Fibroblast of lung (primary cell): ENCODE measurements at regions not wholly inside any gene's neighbourhood (a gene's known extent, or its start where the extent isn't known, plus 50 kb on each side); places are given as distances from the start of the nearest gene placed in this dataset.

Experiments used
- DNase-seq, 2 donors: peaks; one replicate each; pipeline versions ENCODE4 v3.0.0 to v3.0.0-alpha.2; 2010; ENCODE audit warnings: low read depth in 2 of 2
- H2AFZ ChIP-seq: 2 replicates; pipeline ENCODE4 v1.5.1; 2012; ENCODE audit warnings: low read length, control low read depth, inconsistent platforms
- H3K27ac ChIP-seq: 2 replicates; pipeline ENCODE4 v1.5.1; 2011; ENCODE audit warnings: low read length, control low read depth; ENCODE audit not compliant: insufficient read depth
- H3K27me3 ChIP-seq: 2 replicates; pipeline ENCODE4 v1.5.1; 2011; ENCODE audit warnings: mild to moderate bottlenecking, low read length; ENCODE audit not compliant: control insufficient read depth, insufficient read depth
- H3K36me3 ChIP-seq: 2 replicates; pipeline ENCODE4 v1.5.1; 2011; ENCODE audit warnings: low read length; ENCODE audit not compliant: control insufficient read depth, insufficient read depth
- H3K4me1 ChIP-seq: 2 replicates; pipeline ENCODE4 v1.5.1; 2011; ENCODE audit warnings: low read length; ENCODE audit not compliant: control insufficient read depth, insufficient read depth; ENCODE audit errors: extremely low read depth
- H3K4me2 ChIP-seq: 2 replicates; pipeline ENCODE4 v1.5.1; 2011; ENCODE audit warnings: low read length, control low read depth; ENCODE audit not compliant: insufficient read depth; ENCODE audit errors: extremely low read depth
- H3K4me3 ChIP-seq, 4 experiments: fragments of 200-600 bp in 1 of 4; sonication (generic) in 1 of 4; replicated peaks in 1 of 4; 2 replicates each; pipeline ENCODE4 v1.5.1; 2011 to 2016; ENCODE audit warnings: low read length in 4 of 4, low read depth in 3 of 4, mild to moderate bottlenecking in 3 of 4, control low read depth in 2 of 4, inconsistent platforms in 1 of 4, mixed read lengths in 1 of 4; ENCODE audit not compliant: insufficient read depth in 1 of 4; ENCODE audit errors: control extremely low read depth in 1 of 4
- H3K79me2 ChIP-seq: 2 replicates; pipeline ENCODE4 v1.5.1; 2012; ENCODE audit warnings: mild to moderate bottlenecking, low read length, inconsistent platforms; ENCODE audit not compliant: control insufficient read depth, insufficient read depth
- H3K9ac ChIP-seq: 2 replicates; pipeline ENCODE4 v1.5.1; 2011; ENCODE audit warnings: mild to moderate bottlenecking, low read length, control low read depth; ENCODE audit not compliant: insufficient read depth
- H3K9me3 ChIP-seq: 2 replicates; pipeline ENCODE4 v1.5.1; 2012; ENCODE audit warnings: low read depth, low read length; ENCODE audit not compliant: control insufficient read depth, insufficient read depth
- H4K20me1 ChIP-seq: 2 replicates; pipeline ENCODE4 v1.5.1; 2011; ENCODE audit warnings: low read length; ENCODE audit not compliant: control insufficient read depth, insufficient read depth; ENCODE audit errors: extremely low read depth
- EZH2 ChIP-seq: IDR thresholded peaks from 2 replicates; pipeline ENCODE4 v1.5.1; 2012; ENCODE audit warnings: low read length, control low read depth, mild to moderate bottlenecking; ENCODE audit errors: missing control alignments
- TF ChIP-seq, protein P1 (sequence below), 2 donors: IDR thresholded peaks in 1 of 2; conservative IDR thresholded peaks in 1 of 2; 1 replicate in 1 of 2; 2 replicates in 1 of 2; pipeline ENCODE4 v1.5.1; 2011 to 2012; ENCODE audit warnings: low read length in 2 of 2, control low read depth in 1 of 2, inconsistent platforms in 1 of 2, low read depth in 1 of 2, mild to moderate bottlenecking in 1 of 2

DNA sequence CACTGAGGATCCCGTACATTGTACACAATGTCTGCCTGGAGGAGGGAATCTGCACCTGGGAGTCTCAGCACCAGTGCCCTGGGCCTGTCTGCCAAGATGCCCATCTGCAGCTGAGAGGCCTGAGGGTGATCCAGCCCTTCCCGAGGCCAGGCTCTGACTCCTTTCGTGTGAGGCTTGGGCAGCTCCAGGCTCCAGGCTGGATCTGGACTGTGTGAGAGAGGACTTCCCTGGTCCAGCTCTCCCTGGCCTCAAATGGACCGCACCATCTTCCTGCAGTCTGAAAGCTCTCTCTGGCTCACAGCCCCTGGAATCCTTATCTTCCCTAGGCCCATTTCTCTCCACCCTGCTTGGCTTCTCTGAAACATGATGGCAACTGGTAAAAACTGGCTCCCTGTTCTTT, 324.6 kb downstream of the DYSF start:
- H3K36me3 ChIP-seq = no peaks in the 10 kb centered on the region
- no peaks in the 10 kb centered on the region for H3K9me3 ChIP-seq
- no peak for TF ChIP-seq EZH2
- TF ChIP-seq, protein P1, sequence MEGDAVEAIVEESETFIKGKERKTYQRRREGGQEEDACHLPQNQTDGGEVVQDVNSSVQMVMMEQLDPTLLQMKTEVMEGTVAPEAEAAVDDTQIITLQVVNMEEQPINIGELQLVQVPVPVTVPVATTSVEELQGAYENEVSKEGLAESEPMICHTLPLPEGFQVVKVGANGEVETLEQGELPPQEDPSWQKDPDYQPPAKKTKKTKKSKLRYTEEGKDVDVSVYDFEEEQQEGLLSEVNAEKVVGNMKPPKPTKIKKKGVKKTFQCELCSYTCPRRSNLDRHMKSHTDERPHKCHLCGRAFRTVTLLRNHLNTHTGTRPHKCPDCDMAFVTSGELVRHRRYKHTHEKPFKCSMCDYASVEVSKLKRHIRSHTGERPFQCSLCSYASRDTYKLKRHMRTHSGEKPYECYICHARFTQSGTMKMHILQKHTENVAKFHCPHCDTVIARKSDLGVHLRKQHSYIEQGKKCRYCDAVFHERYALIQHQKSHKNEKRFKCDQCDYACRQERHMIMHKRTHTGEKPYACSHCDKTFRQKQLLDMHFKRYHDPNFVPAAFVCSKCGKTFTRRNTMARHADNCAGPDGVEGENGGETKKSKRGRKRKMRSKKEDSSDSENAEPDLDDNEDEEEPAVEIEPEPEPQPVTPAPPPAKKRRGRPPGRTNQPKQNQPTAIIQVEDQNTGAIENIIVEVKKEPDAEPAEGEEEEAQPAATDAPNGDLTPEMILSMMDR (conservative IDR thresholded peaks at IDR 0.05 in 1 of 2, IDR thresholded peaks at IDR 0.05 in 1 of 2; ENCODE audit: low read depth in 1 of 2, low read length in 2 of 2) = no peak
- H3K27ac ChIP-seq = no peak overlapping the region
- H3K4me3 ChIP-seq = no peak overlapping the region
- no peaks in the 10 kb centered on the region for H3K79me2 ChIP-seq
- no peak overlapping the region for H3K9ac ChIP-seq
- no peak overlapping the region for H3K4me2 ChIP-seq
- no peaks in the 10 kb centered on the region for H3K4me1 ChIP-seq
- H4K20me1 ChIP-seq = no peaks in the 10 kb centered on the region
- peaks cover 25% of the 10 kb centered on the region for H3K27me3 ChIP-seq
- H2AFZ ChIP-seq = no peak overlapping the region
- DNase-seq = no peak

DNA sequence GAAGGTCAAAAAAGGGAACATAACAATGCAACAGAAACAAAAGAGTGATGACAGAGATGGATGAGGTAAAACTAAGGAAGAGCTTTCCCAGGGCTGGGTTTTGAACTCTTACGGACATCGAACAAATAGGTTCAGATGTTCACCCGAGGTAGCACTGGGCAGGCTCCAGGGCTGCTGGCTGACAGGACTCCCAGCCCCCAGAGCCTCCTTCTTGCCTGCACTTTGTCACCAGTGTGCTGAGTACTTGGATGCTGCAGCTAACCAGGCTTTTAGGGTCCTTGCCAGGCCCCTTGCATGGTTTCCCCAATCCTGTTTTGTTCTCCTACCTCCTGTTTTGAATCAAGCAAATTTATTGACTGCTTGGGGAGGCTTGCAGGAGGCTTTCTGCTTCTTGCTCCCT, 322.9 kb downstream of the DYSF start:
- H4K20me1 ChIP-seq = no peaks in the 10 kb centered on the region
- no peaks in the 10 kb centered on the region for H3K4me1 ChIP-seq
- H3K9me3 ChIP-seq = no peaks in the 10 kb centered on the region
- DNase-seq = no peak
- H3K27me3 ChIP-seq = peaks cover 22% of the 10 kb centered on the region
- no peak overlapping the region for H3K27ac ChIP-seq
- no peak overlapping the region for H3K4me3 ChIP-seq
- H3K4me2 ChIP-seq = no peak overlapping the region
- H3K9ac ChIP-seq = no peak overlapping the region
- no peak overlapping the region for H2AFZ ChIP-seq
- H3K36me3 ChIP-seq = no peaks in the 10 kb centered on the region
- TF ChIP-seq EZH2 = no peak
- TF ChIP-seq, protein P1 (conservative IDR thresholded peaks at IDR 0.05 in 1 of 2, IDR thresholded peaks at IDR 0.05 in 1 of 2; ENCODE audit: low read depth in 1 of 2, low read length in 2 of 2) = no peak
- no peaks in the 10 kb centered on the region for H3K79me2 ChIP-seq

DNA sequence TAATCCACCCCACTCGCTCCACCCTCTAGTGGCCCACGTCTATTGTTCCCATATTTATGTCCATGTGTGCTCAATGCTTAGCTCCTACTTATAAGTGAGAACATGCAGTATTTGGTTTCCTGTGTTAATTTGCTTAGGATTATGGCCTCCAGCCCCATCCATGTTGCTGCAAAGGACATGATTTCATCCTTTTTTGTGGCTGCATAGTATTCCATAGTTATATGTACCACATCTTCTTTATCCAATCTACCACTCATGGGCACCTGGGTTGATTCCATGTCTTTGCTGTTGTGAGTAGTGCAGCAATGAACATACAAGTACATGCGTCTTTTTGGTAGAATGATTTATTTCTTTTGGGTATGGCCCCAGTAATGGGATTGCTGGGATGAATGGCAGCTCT, 319.9 kb downstream of the DYSF start:
- no peak overlapping the region for H3K27ac ChIP-seq
- H3K4me1 ChIP-seq = no peaks in the 10 kb centered on the region
- no peaks in the 10 kb centered on the region for H3K9me3 ChIP-seq
- no peak for TF ChIP-seq EZH2
- TF ChIP-seq, protein P1 (conservative IDR thresholded peaks at IDR 0.05 in 1 of 2, IDR thresholded peaks at IDR 0.05 in 1 of 2; ENCODE audit: low read depth in 1 of 2, low read length in 2 of 2) = no peak
- no peaks in the 10 kb centered on the region for H3K36me3 ChIP-seq
- H3K4me2 ChIP-seq = no peak overlapping the region
- no peak for DNase-seq
- H3K4me3 ChIP-seq = no peak overlapping the region
- H3K9ac ChIP-seq = no peak overlapping the region
- H3K79me2 ChIP-seq = no peaks in the 10 kb centered on the region
- no peak overlapping the region for H2AFZ ChIP-seq
- H4K20me1 ChIP-seq = no peaks in the 10 kb centered on the region
- H3K27me3 ChIP-seq = peaks cover 8% of the 10 kb centered on the region
